HG03521 (cell line): ENCODE measurements at regions not wholly inside any gene's neighbourhood (a gene's known extent, or its start where the extent isn't known, plus 50 kb on each side); places are given as distances from the start of the nearest gene placed in this dataset.
"Not testable (repeated sequence)": the region's sequence is repeated elsewhere in the genome, so short reads cannot be mapped to it uniquely, and the experiment has no call there.

Experiments used
- ATAC-seq: cut with Tn5 transposase; IDR thresholded peaks from one replicate; pipeline ENCODE4 v1.9.1; 2021; ENCODE audit warnings: mild to moderate bottlenecking, moderate library complexity; ENCODE audit not compliant: unreplicated experiment

GRCh38 chrX:45447331-45447730, 246.7 kb upstream of the DIPK2B start:
- ATAC-seq, result no peak

GRCh38 chrX:45445745-45446412, 245.2 kb upstream of the DIPK2B start:
- no peak for ATAC-seq

GRCh38 chrX:45437186-45437585, 236.5 kb upstream of the DIPK2B start:
- ATAC-seq, result no peak

- ATAC-seq, result no peak
Measured at GRCh38 chrX:45435481-45435880, 234.8 kb upstream of the DIPK2B start.

- no peak for ATAC-seq
Measured at GRCh38 chrX:45434231-45434630, 233.6 kb upstream of the DIPK2B start.

GRCh38 chrX:45428831-45429230, 228.2 kb upstream of the DIPK2B start:
- ATAC-seq, result no peak

- ATAC-seq, result no peak
Measured at GRCh38 chrX:45424326-45424725, 223.7 kb upstream of the DIPK2B start.

GRCh38 chrX:45422216-45422925, 221.7 kb upstream of the DIPK2B start:
- ATAC-seq, result no peak

GRCh38 chrX:45421806-45422205, 221.1 kb upstream of the DIPK2B start:
- ATAC-seq, result no peak

- no peak for ATAC-seq
Measured at GRCh38 chrX:45404206-45404605, 203.5 kb upstream of the DIPK2B start.

GRCh38 chrX:45401923-45402322, 201.2 kb upstream of the DIPK2B start:
- no peak for ATAC-seq

GRCh38 chrX:45400951-45401725, 200.5 kb upstream of the DIPK2B start:
- ATAC-seq, result not testable (repeated sequence)

- no peak for ATAC-seq
Measured at GRCh38 chrX:45400027-45400779, 199.5 kb upstream of the DIPK2B start.

- no peak for ATAC-seq
Measured at GRCh38 chrX:45385757-45386156, 185.1 kb upstream of the DIPK2B start.

GRCh38 chrX:45381841-45382240, 181.2 kb upstream of the DIPK2B start:
- no peak for ATAC-seq

GRCh38 chrX:45381366-45381765, 180.7 kb upstream of the DIPK2B start:
- no peak for ATAC-seq

- ATAC-seq, result no peak
Measured at GRCh38 chrX:45379236-45379635, 178.6 kb upstream of the DIPK2B start.

GRCh38 chrX:45372151-45372550, 171.5 kb upstream of the DIPK2B start:
- no peak for ATAC-seq

- no peak for ATAC-seq
Measured at GRCh38 chrX:45368705-45369104, 168.0 kb upstream of the DIPK2B start.

- ATAC-seq, result no peak
Measured at GRCh38 chrX:45363596-45363995, 162.9 kb upstream of the DIPK2B start.

GRCh38 chrX:45360571-45360970, 159.9 kb upstream of the DIPK2B start:
- ATAC-seq, result no peak
